ENCODE measurements at regions not wholly inside any gene's neighbourhood (a gene's known extent, or its start where the extent isn't known, plus 50 kb on each side); places are given as distances from the start of the nearest gene placed in this dataset.
A peak's percentile ranks its signal among the peaks of the same experiment; 100 is the strongest.

- peak in 1 of 3 donors; percentile 30 for DNase-seq
Measured at GRCh38 chr2:14907014-14907612, 274.6 kb downstream of the LRATD1 start.

- peak in 1 of 3 donors; percentile 46 for DNase-seq
Measured at GRCh38 chr2:14909795-14910194, 277.3 kb downstream of the LRATD1 start.

GRCh38 chr2:14910654-14911053, 278.1 kb downstream of the LRATD1 start:
- no peak for DNase-seq

- no peak for DNase-seq
Measured at GRCh38 chr2:14915983-14916382, 283.5 kb downstream of the LRATD1 start.

- DNase-seq: no peak
Measured at GRCh38 chr2:14923820-14924580, 291.5 kb downstream of the LRATD1 start.

- no peak for DNase-seq
Measured at GRCh38 chr2:14925471-14925870, 293.0 kb downstream of the LRATD1 start.

- DNase-seq: no peak
Measured at GRCh38 chr2:14927021-14927564, 294.6 kb downstream of the LRATD1 start.

GRCh38 chr2:14928056-14928455, 295.5 kb downstream of the LRATD1 start:
- no peak for DNase-seq

- no peak for DNase-seq
Measured at GRCh38 chr2:14930441-14930840, 297.9 kb downstream of the LRATD1 start.

GRCh38 chr2:14932285-14932684, 299.8 kb downstream of the LRATD1 start:
- DNase-seq: peak in 2 of 3 donors; percentile 13 to 51

- DNase-seq: no peak
Measured at GRCh38 chr2:14933753-14934152, 301.2 kb downstream of the LRATD1 start.

GRCh38 chr2:14936426-14936825, 303.9 kb downstream of the LRATD1 start:
- no peak for DNase-seq

- no peak for DNase-seq
Measured at GRCh38 chr2:14937336-14937735, 304.8 kb downstream of the LRATD1 start.

GRCh38 chr2:14941151-14941631, 308.7 kb downstream of the LRATD1 start:
- DNase-seq: peak; percentile 64 to 96 (median 91)

- no peak for DNase-seq
Measured at GRCh38 chr2:14942987-14943386, 310.5 kb downstream of the LRATD1 start.

GRCh38 chr2:14944562-14945346, 312.2 kb downstream of the LRATD1 start:
- DNase-seq: no peak

- DNase-seq: no peak
Measured at GRCh38 chr2:14951569-14952285, 319.2 kb downstream of the LRATD1 start.

- DNase-seq: no peak
Measured at GRCh38 chr2:14952400-14952963, 320.0 kb downstream of the LRATD1 start.

GRCh38 chr2:14960686-14961324, 328.3 kb downstream of the LRATD1 start:
- DNase-seq: no peak

- no peak for DNase-seq
Measured at GRCh38 chr2:14967729-14968128, 335.2 kb downstream of the LRATD1 start.

GRCh38 chr2:14975381-14975780, 342.9 kb downstream of the LRATD1 start:
- DNase-seq: peak in 1 of 3 donors; percentile 2

All from muscle of back (tissue), 3 donors.